Left ventricle myocardium inferior (tissue), 1 donor: ENCODE measurements at regions not wholly inside any gene's neighbourhood (a gene's known extent, or its start where the extent isn't known, plus 50 kb on each side); places are given as distances from the start of the nearest gene placed in this dataset.

Experiments
- DNase-seq: peaks from one replicate; pipeline ENCODE4 v3.0.0-alpha.2; 2020
- H3K27ac ChIP-seq: fragments of 200-600 bp; replicated peaks from 2 replicates; pipeline ENCODE4 v1.8.0; 2021
- H3K27me3 ChIP-seq: fragments of 200-600 bp; 2 replicates; pipeline ENCODE4 v1.8.0; 2021; ENCODE audit warnings: low read depth
- H3K36me3 ChIP-seq: fragments of 200-600 bp; 2 replicates; pipeline ENCODE4 v1.8.0; 2021
- H3K4me1 ChIP-seq: fragments of 200-600 bp; 2 replicates; pipeline ENCODE4 v1.8.0; 2021
- H3K4me3 ChIP-seq: fragments of 200-600 bp; 2 replicates; pipeline ENCODE4 v1.8.0; 2021; ENCODE audit warnings: mild to moderate bottlenecking, moderate library complexity
- H3K9me3 ChIP-seq: fragments of 200-600 bp; replicated peaks from 2 replicates; pipeline ENCODE4 v1.8.0; 2021
- CTCF ChIP-seq: fragments of 200-600 bp; IDR thresholded peaks from 2 replicates; pipeline ENCODE4 v1.8.0; 2021; ENCODE audit warnings: antibody characterized with exemption, mild to moderate bottlenecking, borderline replicate concordance
- intact Hi-C: fragments of 100-400 bp; cut with micrococcal nuclease; formaldehyde crosslinking; loops from one replicate; pipeline ENCODE4 v1.11.0; 2022
- donor health status: DM: no; HTN: yes; CAD: no; lungs with severe emphysema.

- intact Hi-C loops: no loop called here
- no peak for DNase-seq
- peak overlapping the region; percentile 94 for H3K27ac ChIP-seq
- no peaks in the 10 kb centered on the region for H3K27me3 ChIP-seq
- H3K9me3 ChIP-seq: no peaks in the 10 kb centered on the region
- H3K4me1 ChIP-seq: peaks cover 49% of the 10 kb centered on the region
- H3K4me3 ChIP-seq: no peak overlapping the region
- TF ChIP-seq CTCF: no peak
- H3K36me3 ChIP-seq: no peaks in the 10 kb centered on the region
These were observed 292.9 kb upstream of the PITRM1 start for GRCh38 chr10:3465406-3465891.

DNA sequence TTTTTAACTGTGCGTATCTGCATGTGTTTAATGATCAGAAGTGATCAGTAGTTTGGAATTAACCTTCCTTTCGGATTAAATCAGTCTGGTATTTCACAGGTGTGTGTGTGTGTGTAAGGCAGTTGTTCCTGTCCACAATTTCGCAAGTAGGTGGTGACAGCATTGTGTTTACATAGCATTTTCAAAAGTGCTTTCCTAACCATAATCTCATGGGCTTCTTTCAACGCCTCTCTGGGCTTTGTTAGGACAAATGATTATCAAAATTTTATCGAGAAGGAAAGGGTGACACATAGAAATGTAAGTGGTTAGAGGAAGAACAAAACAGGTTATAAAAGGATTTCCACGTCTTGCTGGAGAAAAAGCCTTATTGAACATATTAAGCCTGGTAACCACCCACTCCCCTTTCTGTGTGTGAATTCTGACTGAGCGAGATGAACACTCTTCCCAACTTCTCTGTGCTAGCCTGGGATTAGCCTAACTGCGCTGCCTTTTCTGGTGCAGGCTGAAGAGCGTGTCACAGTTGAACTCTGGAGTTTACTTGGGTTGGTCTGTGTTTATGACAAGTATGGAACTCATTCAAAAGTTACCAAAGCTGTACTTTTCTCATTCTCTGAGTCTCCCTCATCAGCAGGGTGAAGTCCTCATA lies 292.3 kb upstream of the PITRM1 start:
- Histone ChIP-seq H3K27me3 (no peaks in the 10 kb centered on the region), H3K9me3 (no peaks in the 10 kb centered on the region), H3K36me3 (no peaks in the 10 kb centered on the region), H3K4me1 (peaks cover 47% of the 10 kb centered on the region), H3K27ac (peak overlapping the region; percentile 94), H3K4me3 (no peak overlapping the region)
- intact Hi-C loops: no loop called here
- TF ChIP-seq CTCF: no peak
- no peak for DNase-seq

- Histone ChIP-seq H3K27ac (no peak overlapping the region), H3K27me3 (no peaks in the 10 kb centered on the region), H3K4me1 (peaks cover 12% of the 10 kb centered on the region), H3K36me3 (no peaks in the 10 kb centered on the region), H3K4me3 (no peak overlapping the region), H3K9me3 (no peaks in the 10 kb centered on the region)
- no peak for DNase-seq
- intact Hi-C loops: no loop called here
- TF ChIP-seq CTCF: no peak
These were observed 288.0 kb upstream of the PITRM1 start for GRCh38 chr10:3460420-3461128.

GRCh38 chr10:3455385-3456334 lies 283.1 kb upstream of the PITRM1 start:
- DNase-seq: no peak

More at GRCh38 chr10:3455385-3456334, 283.1 kb upstream of the PITRM1 start:
- intact Hi-C loops: no loop called here
- peaks cover 34% of the 10 kb centered on the region for H3K4me1 ChIP-seq
- no peaks in the 10 kb centered on the region for H3K27me3 ChIP-seq
- TF ChIP-seq CTCF: no peak
- no peaks in the 10 kb centered on the region for H3K9me3 ChIP-seq
- H3K36me3 ChIP-seq: no peaks in the 10 kb centered on the region
- no peak overlapping the region for H3K4me3 ChIP-seq
- H3K27ac ChIP-seq: peak overlapping the region; percentile 68
